Activated naive CD4-positive, alpha-beta T cell treated with Interleukin-2 at 50 U/mL for 16 hours (primary cell): ENCODE measurements at regions not wholly inside any gene's neighbourhood (a gene's known extent, or its start where the extent isn't known, plus 50 kb on each side); places are given as distances from the start of the nearest gene placed in this dataset.
"Not testable (repeated sequence)": the region's sequence is repeated elsewhere in the genome, so short reads cannot be mapped to it uniquely, and the experiment has no call there.

Experiments used
- DNase-seq: peaks from one replicate; pipeline ENCODE4 v3.0.0-alpha.2; 2020

DNA sequence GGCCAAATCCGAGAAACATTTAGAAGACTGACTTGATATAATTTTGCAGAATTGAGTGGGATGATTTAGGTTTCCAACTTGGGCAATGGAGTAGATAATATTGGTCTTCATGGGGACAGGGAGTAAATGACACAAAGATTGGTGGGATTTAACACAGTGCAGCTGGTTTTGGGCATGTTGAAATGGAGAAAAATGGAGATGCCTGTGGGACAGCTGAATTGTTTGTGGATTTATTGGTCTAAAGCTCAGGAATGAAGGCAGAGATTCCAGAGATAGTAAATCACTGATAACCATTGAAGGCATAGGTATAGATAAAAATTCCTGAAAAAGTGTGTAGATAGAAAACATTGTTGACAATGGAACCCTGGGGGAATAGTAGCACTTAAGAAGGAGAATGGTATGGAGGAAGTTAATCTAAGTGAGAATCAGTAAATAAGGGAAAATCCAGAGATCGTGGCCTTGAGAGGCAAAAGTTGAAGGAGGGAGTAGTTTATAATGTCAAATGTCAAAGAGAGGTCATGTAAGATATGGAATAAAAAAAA, 120.9 kb upstream of the ATP2B1 start:
- no peak for DNase-seq

DNA sequence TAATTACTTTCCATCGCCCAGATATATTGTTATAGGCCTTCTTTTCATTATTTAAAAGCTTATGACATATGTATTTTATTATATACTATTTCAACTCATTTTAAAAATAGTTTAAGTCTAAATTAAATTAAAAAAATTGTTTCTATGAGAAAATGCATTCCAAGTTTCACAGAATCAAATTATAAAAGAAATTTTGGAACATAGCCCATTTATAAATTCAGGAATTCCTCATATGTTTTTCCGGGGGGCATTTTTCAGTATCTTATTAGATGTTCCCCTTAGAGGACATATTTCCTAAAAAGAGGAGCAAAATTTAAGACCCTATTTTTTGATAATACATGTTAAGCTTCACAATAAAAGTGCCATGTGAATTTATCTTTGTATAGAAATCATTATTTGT, 119.9 kb upstream of the ATP2B1 start:
- DNase-seq: no peak

DNA sequence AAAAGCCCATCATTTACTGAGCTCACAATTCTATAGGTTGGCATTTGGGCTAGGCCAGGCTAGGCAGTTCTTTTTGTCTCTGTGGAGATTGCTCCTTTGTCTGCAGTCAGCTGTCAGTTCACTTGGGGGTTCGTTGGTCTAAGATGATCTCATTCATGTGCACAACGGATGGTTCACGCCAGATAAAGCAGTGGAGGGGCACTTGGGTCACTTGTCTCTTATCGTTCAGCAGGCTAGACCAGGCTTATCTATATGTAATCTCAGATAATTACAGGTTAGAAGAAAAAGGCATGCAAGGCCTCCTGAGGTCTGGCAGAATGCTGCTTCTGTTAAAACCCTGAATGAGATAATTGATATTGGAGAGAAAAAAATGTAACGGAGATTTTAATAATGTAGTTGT, 119.0 kb upstream of the ATP2B1 start:
- no peak for DNase-seq

DNA sequence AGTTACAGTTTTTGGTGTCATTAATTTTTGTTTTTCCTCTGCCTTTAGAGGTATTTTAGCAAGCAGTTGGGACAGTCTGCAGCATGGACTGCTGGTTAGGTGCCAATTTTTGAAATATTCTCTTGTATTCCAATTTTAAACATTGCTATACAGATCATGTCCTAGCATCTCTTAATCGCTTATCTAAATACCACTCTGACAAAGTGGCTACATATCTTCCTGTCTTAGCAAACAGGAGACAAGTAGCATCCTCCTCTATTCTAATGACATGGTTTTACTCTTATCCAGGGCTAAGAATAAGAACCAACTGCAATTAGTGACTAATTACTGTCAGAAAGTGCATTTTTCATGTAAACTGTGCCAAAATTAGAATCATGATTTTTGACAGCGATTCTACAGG, 117.8 kb upstream of the ATP2B1 start:
- no peak for DNase-seq

DNA sequence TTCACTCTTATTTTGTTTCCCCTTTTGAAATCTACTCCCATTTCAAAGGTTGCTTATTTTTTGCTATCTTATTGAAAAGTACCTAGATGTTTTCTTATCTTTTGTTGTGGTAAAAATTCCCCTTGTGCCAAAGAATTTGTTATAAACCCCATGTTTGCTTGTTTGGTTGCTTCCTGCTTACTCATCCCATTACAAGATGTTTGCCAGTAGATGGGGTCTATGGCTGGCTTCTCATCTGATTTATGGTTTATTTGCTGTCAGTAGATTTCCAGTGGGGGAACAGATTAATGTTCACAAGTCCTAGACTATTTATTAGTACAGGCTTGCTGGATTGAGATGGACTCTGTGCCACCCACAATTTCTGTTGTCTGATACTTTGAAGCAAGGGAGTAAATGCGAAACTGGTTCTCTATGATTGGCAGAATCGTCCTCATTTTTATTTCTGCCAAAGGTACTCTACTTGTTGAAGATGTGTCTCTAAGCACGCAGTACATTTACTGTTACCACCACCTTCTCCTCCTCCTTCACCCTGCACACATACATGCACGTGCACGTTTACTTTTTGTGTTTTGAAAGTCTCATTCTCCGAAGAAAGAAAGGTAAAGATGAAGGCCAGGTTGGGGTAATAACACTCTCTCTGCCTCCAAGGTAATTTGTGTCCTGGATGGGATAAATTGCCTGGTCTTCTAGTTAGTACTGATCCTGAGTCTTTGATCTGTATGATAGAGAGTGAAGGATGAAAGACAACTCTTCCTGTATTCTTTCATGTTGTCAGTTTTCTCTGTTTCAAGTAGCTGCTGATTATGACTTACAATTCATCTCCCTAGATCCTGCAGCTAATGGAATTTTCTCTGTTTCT, 117.2 kb upstream of the ATP2B1 start:
- no peak for DNase-seq

DNA sequence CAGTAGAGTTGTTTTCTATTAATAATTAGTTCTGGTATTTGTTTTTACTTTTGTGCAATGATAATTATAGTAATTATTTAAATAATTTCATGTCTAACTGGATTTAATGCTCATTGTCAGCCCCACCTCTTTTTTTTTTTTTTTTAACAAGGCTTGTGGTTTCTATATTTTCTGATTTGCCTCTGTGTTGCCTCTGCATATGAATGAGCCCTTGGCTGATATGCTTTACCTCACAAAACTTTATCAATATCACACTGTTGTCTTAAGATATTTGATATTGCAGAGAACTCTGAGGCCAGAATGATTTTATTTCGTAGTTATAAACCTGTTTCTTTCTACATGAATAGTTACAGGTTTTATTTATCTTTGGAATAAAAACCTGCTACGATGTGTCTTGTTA, 116.2 kb upstream of the ATP2B1 start:
- no peak for DNase-seq

DNA sequence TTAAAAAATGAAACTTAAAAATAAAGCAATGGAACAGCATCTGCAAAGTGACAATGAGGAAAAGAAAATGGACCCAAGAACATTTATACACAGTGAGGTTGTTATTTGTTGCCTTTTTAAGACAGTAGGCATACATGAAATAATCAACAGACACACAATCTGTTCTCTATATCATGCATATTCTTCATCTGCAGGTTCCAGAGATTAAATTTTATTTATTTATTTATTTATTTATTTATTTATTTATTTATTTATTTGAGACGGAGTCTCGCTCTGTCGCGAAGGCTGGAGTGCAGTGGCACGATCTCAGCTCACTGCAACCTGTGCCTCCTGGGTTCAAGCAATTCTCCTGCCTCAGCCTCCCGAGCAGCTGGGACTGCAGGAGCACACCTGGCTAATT, 114.4 kb upstream of the ATP2B1 start:
- not testable (repeated sequence) for DNase-seq

DNA sequence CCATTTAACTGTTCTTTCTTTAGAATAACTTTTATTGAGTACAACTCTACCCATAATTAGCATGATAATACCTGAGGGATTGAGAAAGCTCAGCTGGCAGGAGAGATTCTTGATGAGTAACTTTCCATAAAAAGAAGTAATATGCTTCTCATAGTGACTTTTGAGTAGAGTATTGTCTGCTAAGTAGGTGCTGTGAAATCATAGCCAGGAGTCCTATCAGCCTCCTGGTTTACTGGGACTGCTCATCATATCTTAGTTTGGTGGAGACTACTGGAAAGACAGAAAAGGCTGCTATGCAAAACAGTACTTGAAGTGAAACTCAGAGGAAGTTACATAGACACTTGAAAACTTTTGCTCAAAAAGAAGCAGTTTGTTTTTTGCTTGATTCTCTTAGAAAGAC, 113.3 kb upstream of the ATP2B1 start:
- DNase-seq: no peak

DNA sequence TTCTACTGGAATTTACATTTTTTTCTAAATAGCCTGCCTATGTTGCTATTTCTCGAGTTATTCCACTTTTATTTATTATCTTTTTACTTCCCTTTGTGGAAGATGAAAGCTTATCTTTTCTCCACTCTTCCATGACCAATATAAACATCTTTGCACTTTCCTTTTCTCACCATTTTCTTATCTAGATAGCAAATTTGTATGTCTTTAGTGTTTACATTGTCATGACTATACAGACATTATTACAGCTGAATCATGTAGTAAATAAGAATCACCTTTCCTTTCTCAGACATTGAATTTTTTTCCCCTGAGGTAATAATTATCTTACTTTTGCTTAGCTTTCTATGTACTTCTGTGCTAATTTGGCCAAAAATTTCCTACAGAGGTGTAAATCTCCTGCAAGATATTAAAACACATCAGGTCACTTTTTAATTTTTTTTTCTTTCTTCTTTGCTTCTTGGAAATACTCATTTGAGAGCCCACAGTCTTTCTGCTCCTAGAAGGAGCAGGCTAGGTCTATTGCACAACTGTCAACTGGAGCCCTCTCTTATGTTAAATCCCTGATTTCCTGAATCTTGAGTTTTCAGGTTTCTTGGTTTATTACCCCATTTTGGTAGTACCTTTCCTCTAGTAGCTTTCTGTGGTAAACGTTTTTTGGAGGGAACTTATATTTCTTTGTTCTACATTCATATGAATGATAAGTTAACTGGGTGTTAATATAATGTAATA, 109.0 kb upstream of the ATP2B1 start:
- no peak for DNase-seq

DNA sequence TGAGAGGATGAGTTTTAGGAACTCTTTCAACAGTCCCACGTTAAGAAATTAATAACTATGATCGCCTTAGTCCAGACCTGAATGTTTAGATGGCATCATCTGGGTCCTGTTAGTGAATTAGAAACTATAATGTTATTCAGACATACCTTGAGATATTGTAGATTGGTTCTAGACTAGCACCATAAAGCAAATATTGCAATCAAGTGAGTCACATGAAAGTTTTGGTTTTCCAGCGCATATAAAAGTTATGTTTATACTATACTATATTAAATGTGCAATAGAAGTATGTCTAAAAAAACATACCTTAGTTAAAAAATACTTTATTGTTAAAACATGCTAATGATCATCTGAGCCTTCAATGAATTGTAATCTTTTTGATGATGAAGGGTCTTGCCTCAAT, 106.6 kb upstream of the ATP2B1 start:
- DNase-seq: no peak

DNA sequence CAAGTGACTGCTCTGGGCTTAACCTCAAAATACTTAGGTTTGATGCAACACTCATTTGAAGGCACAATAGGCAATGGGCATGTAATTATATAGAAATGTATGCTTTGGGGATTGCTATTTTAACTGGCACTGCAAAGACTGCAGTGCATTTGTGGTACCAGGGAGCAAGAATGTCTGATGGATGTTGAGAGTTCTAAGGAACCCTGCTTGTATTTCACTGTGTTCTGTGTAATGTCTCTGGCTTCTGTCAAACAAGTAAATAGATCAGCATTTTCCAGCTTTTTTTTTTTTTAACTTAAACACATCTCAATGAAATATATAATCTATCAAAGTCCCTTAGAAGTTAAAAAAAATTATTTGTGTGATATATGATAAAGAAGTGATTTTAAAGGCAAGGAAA, 94.8 kb upstream of the ATP2B1 start:
- no peak for DNase-seq

DNA sequence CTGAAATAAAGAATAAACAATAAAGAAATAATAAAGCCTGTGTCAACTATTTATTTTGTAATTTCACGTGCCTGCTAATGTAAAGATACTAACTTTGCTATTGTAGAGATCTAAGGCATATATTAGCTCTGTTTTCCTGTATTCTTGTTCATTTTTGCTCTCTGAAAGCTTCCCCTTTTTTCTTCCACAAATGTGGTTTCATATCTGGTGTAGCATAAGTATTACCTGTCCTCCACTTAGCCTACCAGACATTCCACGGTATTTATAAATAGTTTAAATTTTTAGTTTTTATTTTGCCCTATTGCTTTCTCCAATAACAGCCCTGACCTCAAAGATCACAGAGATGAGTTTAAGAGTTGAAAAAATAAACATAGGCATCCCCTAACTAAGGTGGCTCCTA, 92.6 kb upstream of the ATP2B1 start:
- DNase-seq: no peak

DNA sequence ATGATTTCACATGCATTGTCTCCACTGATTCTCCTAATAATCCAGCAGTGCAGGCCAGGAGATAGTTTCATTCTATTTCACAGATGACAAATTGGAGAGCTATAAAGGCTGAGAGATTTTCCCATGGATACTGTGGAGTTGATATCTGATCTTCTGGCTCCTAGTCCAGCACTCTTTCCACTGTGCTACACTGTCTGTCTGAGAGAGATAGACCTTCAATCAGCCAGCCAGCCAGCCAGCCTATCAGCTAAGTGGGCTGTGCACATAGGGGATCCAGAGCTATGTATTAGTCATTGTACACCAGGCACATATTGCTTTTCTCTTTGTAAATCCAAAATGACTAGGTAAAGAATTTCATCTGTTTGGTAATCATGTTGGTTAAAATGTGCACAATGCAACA, 91.8 kb upstream of the ATP2B1 start:
- DNase-seq: no peak

DNA sequence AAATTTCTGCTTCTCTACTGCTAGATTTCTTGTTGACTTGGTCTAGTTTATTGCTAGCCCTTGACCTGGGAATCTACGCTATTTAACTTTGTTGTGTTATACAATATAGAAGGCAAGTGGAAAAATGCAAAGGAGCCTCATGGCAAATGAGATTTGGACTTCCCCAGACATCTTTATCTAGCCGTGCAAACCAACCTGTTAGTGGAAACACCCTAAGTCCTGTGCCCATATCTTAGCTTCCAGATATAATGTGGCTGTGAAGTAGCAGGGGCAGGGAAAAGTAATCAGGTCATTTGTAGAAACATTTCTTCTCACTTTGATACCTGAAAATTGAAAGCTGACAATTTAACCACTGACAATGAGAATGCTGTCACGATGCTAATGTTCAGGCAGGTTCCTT, 90.7 kb upstream of the ATP2B1 start:
- no peak for DNase-seq

DNA sequence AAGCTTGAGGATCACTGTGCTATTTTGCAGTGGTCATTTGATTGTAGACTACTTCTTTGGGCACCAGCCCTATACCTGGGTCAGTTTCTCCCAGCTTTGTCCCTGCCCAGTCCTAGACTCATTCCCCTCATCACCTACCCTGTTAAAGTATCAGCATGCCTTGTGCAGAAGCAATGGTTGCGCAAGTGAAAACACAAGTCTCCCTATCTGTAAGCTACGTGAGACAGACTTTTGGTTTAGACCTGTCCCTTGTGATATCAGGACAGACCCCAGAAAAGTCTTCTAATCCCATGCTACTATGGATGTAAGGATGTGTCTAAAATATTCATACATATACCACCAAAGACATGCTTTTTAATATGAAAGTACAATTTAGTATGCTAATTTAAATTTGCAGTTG, 88.8 kb upstream of the ATP2B1 start:
- DNase-seq: no peak

DNA sequence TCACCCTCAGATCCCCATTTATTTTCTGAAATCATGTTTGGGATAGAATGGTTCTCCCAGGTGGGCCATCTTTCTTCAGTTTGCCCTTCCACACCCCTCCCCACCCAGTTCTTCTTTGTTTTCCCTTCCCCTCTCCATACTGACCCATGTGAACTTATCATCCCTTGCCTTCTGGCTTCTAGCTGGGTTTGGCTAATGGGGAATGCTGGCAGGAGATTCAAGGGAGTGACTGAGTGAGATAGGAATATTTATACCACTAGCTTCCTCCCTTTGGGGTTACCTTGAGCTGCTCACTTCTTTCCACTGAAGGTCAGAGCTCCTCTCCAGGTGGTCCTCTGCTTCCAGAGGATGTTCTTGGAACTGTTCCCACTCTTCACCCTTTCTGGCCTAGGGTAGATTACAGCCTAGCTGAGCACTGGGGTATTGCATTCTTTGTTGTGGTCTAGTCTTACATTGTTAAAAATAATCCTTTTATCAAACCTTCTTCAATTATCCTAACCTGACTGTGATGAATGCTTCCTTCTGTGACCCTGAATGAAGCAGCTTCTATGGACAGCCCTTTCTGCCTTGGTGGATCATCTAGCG, 88.3 kb upstream of the ATP2B1 start:
- no peak for DNase-seq

DNA sequence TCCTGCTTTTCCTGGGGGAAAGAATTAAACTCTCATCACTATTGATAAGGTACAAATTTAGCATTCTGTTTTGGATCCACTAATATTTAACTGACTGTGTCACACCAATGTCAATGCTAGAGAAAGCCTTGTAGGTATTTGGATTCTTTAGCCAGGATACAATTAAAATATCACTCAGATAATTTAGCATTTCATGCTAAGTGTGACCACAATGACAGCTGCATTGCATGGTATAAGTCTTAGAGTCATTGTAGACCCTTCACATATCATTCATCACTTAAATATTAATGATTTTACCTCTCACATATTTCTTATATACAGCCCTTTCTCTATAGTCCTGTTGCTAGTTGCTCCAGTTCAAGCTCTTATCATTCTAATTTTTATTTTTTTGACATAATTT, 85.3 kb upstream of the ATP2B1 start:
- DNase-seq: no peak

DNA sequence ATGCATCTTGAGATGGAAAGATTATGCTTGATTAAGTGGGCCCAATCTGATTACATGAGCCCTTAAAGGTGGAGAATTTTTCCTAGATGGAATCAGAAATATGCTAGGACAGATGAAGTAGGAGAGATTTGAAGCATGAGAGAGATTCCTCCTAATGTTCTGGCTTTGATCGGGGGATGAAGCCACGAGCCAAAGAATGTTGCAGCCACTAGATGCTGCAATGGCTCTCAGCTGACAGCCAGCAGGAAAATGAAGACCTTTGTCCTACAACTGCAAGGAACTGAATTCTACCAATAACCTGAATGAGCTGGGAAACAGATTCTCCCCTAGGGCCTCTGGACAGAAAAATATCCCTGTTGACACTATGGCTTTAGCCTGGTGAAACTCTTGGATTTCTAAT, 82.6 kb upstream of the ATP2B1 start:
- DNase-seq: no peak

DNA sequence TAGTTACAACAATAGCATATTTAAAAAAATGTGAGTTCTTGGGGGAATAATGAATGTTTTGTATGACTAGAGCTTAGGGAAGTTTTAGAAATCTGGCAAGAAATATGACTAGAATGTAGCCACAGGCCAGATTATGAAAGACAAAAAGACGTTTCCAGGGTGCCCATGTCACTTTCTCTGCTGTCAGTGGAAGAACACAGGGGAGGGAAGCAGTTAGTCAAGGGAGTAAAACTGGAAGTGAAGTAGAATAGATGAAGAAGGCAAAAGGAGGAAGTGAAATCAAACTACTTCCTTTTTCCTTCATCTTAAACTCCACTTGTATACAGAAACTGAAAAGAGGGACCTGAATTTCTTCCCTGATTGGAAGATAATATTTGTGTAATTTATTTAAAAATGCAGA, 81.2 kb upstream of the ATP2B1 start:
- DNase-seq: no peak

DNA sequence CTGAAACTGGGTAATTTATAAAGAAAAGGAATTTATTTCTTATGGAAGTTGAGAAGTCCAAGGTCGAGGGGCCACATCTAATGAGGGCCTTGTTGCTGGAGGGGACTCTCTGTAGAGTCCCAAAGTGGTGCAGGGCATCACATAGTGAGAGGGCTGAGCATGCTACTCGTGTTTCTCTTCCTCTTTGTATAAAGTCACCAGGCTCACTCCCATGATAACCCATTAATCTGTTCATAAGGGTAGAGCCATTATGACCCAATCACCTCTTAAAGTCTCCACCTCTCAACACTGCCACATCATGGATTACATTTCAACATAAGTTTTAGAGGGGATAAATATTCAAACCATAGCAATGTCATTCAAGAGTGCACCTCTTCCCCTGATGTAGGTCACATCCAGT, 79.1 kb upstream of the ATP2B1 start:
- DNase-seq: no peak

DNA sequence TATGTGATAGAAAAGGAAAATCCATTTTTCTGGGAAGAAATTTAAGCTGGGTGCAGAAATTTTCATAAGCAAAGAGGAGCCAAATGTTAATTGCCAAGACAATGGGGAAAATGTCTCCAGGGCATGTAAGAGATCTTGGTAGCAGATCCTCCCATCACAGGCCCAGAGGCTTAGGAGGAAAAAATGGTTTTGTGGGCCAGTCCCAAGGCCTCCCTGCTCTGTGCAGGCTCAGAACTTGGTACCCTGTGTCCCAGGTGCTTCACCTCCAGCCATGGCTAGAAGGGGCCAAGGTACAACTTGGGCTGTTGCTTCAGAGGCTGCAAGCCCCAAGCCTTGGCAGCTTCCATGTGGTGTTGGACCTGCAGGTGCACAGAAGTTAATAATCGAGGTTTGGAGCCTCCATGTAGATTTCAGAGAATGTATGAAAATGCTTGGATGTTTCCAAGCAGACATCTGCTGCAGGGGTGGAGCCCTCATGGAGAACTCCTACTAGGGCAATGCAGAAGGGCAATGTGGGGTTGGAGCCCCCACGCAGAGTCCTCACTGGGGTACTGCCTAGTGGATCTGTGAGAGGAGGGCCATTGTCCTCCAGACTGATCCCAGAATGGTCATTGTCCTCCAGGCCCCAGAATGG, 77.7 kb upstream of the ATP2B1 start:
- no peak for DNase-seq

DNA sequence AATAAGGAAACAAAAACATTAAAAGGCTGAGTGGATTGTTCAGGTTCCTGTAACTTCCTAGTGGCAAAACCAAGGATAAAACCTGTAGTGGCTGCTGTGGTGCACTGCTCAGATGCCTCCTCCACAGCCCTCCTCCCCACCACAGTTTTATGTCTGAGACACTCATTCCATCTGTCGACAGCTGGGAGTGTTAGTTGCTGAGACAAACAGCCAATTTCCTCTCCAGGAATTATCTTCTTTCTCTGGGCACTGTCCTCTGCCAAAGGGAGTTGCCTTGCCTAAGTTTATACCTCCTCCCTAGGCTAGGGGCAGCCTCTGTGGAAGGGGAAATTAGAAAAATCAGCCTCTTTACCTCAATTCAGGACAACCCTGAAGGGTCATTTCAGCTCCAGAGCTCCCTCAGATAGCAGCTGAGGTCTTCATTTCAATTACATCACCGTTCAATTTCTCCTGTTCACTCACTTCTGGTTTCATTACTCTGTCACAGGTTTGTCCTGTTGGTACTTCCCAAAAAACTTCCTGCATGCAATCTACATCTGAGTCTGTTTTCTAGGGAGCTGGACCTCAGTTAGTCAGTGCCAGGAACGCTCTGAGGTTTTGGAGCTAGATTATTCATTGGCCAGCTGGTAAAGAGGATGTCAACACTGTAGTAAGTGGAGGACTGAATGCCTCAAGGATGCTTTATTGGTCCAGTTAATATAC, 74.9 kb upstream of the ATP2B1 start:
- DNase-seq: no peak

DNA sequence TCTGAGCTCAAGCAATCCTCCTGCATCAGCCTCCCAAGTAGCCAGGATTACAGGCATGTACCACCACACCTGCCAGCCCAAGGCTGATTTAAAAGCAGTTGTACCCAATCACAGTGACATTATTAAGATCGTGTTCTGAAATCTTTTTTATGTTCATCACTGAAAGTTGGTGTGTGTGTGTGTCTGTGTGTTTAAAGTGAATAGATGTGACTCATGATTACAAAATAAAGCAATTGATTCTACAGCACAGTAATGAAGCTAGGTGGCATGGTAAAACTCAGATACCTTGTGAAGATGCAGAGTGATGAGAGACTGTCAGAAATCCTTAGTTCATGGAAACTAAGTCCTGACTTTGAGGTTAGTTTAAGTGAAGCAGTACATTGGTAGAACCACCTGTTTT, 74.2 kb upstream of the ATP2B1 start:
- no peak for DNase-seq
